ENCODE measurements at regions not wholly inside any gene's neighbourhood (a gene's known extent, or its start where the extent isn't known, plus 50 kb on each side); places are given as distances from the start of the nearest gene placed in this dataset.

- no peak for TF ChIP-seq CTCF (IDR thresholded peaks at IDR 0.05; ENCODE audit: low read depth, low read length, missing control alignments)
- in situ Hi-C loops (cut with HindIII; ENCODE audit: low sequenced_read_pairs) = no loop called here
- H3K4me3 ChIP-seq (ENCODE audit: low read depth, low read length) = no peak overlapping the region
- DNase-seq (ENCODE audit: low read depth) = no peak
Observed at GRCh38 chr7:121582258-121582657, 186.2 kb upstream of the FAM3C start.

DNA sequence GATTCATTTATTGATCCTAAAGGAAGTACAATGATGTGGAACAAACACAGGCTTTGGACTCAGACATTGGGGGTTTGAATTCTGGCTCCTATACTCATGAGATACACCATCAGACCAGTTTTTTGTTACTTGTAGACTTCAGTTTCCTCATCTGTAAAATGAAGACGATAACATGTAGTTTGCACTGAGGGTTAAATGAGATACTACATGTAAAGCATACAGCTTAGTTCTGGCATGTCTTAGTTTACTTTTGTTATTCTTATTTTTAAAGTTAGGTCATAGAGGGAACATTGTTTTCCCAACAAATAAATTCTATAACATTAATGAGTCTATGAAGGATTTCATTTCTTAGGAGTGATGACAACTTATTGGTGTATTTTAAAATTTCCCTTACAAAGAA, 183.5 kb upstream of the FAM3C start:
- in situ Hi-C loops (cut with HindIII; ENCODE audit: low sequenced_read_pairs) = no loop called here
- no peak overlapping the region for H3K4me3 ChIP-seq (ENCODE audit: low read depth, low read length)
- TF ChIP-seq CTCF (IDR thresholded peaks at IDR 0.05; ENCODE audit: low read depth, low read length, missing control alignments) = no peak
- no peak for DNase-seq (ENCODE audit: low read depth)

DNA sequence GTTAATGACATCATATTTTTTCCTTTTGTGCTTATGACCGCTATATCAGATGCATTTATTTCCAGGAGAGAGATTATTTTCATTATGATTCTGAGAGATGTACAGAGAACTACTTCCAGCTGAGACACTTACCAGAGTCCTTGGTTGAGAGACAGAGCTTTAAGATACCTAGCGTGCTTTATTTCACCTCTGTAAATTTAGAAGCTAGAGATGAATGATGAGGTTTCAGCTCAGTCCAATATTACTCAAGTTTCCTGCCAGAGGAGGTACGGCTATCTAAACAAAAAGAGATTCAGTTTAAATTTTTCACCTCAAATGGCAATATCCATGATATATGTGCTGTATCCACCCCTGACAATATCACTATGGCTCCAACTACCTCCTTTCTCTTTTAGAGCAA, 182.6 kb upstream of the FAM3C start:
- in situ Hi-C loops (cut with HindIII; ENCODE audit: low sequenced_read_pairs) = no loop called here
- TF ChIP-seq CTCF (IDR thresholded peaks at IDR 0.05; ENCODE audit: low read depth, low read length, missing control alignments) = no peak

GRCh38 chr7:121576148-121576917, 180.2 kb upstream of the FAM3C start:
- TF ChIP-seq CTCF (IDR thresholded peaks at IDR 0.05; ENCODE audit: low read depth, low read length, missing control alignments) = no peak
- DNase-seq (ENCODE audit: low read depth) = no peak
- no peak overlapping the region for H3K4me3 ChIP-seq (ENCODE audit: low read depth, low read length)
- in situ Hi-C loops (cut with HindIII; ENCODE audit: low sequenced_read_pairs) = no loop called here

More for the DNA sequence above, 182.6 kb upstream of the FAM3C start:
- no peak overlapping the region for H3K4me3 ChIP-seq (ENCODE audit: low read depth, low read length)
- DNase-seq (ENCODE audit: low read depth) = no peak

- in situ Hi-C loops (cut with HindIII; ENCODE audit: low sequenced_read_pairs) = no loop called here
- no peak for DNase-seq (ENCODE audit: low read depth)
- H3K4me3 ChIP-seq (ENCODE audit: low read depth, low read length) = no peak overlapping the region
- no peak for TF ChIP-seq CTCF (IDR thresholded peaks at IDR 0.05; ENCODE audit: low read depth, low read length, missing control alignments)
Observed at GRCh38 chr7:121575194-121575765, 179.2 kb upstream of the FAM3C start.

GRCh38 chr7:121574109-121574508, 178.0 kb upstream of the FAM3C start:
- TF ChIP-seq CTCF (IDR thresholded peaks at IDR 0.05; ENCODE audit: low read depth, low read length, missing control alignments) = no peak
- no peak for DNase-seq (ENCODE audit: low read depth)
- in situ Hi-C loops (cut with HindIII; ENCODE audit: low sequenced_read_pairs) = loop anchor here (25.0 kb wide), 1 partner anchor 212 kb away; no protein-coding TSS in a partner anchor
- no peak overlapping the region for H3K4me3 ChIP-seq (ENCODE audit: low read depth, low read length)
